SK-N-SH (cell line): ENCODE measurements at regions not wholly inside any gene's neighbourhood (a gene's known extent, or its start where the extent isn't known, plus 50 kb on each side); places are given as distances from the start of the nearest gene placed in this dataset.

ENCODE experiments used
- CTCF ChIA-PET: fragments of 300-600, 350-600 bp; formaldehyde crosslinking; extraction: SDS; loops from one replicate; lab custom pipeline; 2021; lab: Yijun Ruan, JAX
- POLR2A ChIA-PET: fragments of 350-600 bp; sonication (Branson Sonifier 250); formaldehyde crosslinking; extraction: SDS; loops from one replicate; lab custom pipeline; 2020; ENCODE audit warnings: antibody characterized with exemption, inconsistent platforms; lab: Yijun Ruan, JAX
- DNase-seq: peaks from one replicate; pipeline ENCODE4 v3.0.0; 2012
- H2AFZ ChIP-seq: fragments of 200-600 bp; sonication (generic); 2 replicates; pipeline ENCODE4 v1.8.1; 2016; ENCODE audit warnings: antibody characterized with exemption, mild to moderate bottlenecking, low read depth
- H3F3A ChIP-seq: fragments of 200-600 bp; sonication (generic); replicated peaks from 2 replicates; pipeline ENCODE3; 2016; ENCODE audit warnings: antibody characterized with exemption, mild to moderate bottlenecking; ENCODE audit not compliant: insufficient read depth
- H3K27ac ChIP-seq, 2 experiments: fragments of 200-500 bp in 1 of 2; fragments of 200-600 bp in 1 of 2; sonication (Bioruptor generic) in 1 of 2; sonication (generic), shearing (Covaris generic) in 1 of 2; 2 replicates each; pipeline versions ENCODE4 v1.5.1 to v1.6.1; 2014 to 2016; ENCODE audit warnings: low read depth in 2 of 2, inconsistent platforms in 1 of 2, low read length in 1 of 2, mild to moderate bottlenecking in 1 of 2, mixed read lengths in 1 of 2
- H3K27me3 ChIP-seq: fragments of 200-600 bp; sonication (generic), shearing (Covaris generic); 2 replicates; pipeline ENCODE4 v1.6.1; 2016; ENCODE audit warnings: mixed run types; ENCODE audit not compliant: insufficient read depth
- H3K36me3 ChIP-seq, 2 experiments: fragments of 200-500 bp in 1 of 2; fragments of 200-600 bp in 1 of 2; sonication (Bioruptor generic) in 1 of 2; sonication (generic) in 1 of 2; replicated peaks in 1 of 2; 2 replicates each; pipeline versions ENCODE3 to v1.5.1; 2014 to 2016; ENCODE audit warnings: low read length in 1 of 2, mild to moderate bottlenecking in 1 of 2; ENCODE audit not compliant: insufficient read depth in 2 of 2, control insufficient read depth in 1 of 2
- H3K4me1 ChIP-seq, 2 experiments: fragments of 200-500 bp in 1 of 2; fragments of 200-600 bp in 1 of 2; sonication (Bioruptor generic) in 1 of 2; sonication (generic), shearing (Covaris generic) in 1 of 2; 2 replicates each; pipeline versions ENCODE4 v1.5.1 to v1.6.1; 2014 to 2016; ENCODE audit warnings: low read depth in 1 of 2, low read length in 1 of 2, mixed run types in 1 of 2; ENCODE audit not compliant: insufficient read depth in 2 of 2, control insufficient read depth in 1 of 2
- H3K4me2 ChIP-seq: fragments of 200-600 bp; sonication (generic), shearing (Covaris generic); 2 replicates; pipeline ENCODE4 v1.6.1; 2017; ENCODE audit warnings: mixed run types
- H3K4me3 ChIP-seq, 2 experiments: fragments of 200-500 bp in 1 of 2; fragments of 200-600 bp in 1 of 2; sonication (Bioruptor generic) in 1 of 2; sonication (generic), shearing (Covaris generic) in 1 of 2; 2 replicates each; pipeline versions ENCODE4 v1.5.1 to v1.8.1; 2014 to 2016; ENCODE audit warnings: low read depth in 2 of 2, inconsistent platforms in 1 of 2, low read length in 1 of 2, mild to moderate bottlenecking in 1 of 2, mixed read lengths in 1 of 2, moderate library complexity in 1 of 2
- H3K79me2 ChIP-seq: fragments of 200-600 bp; sonication (generic); 2 replicates; pipeline ENCODE4 v1.8.1; 2017; ENCODE audit warnings: mild to moderate bottlenecking; ENCODE audit not compliant: insufficient read depth
- H3K9ac ChIP-seq: fragments of 200-600 bp; sonication (generic); 2 replicates; pipeline ENCODE4 v1.6.1; 2017; ENCODE audit warnings: mixed run types
- H3K9me2 ChIP-seq: fragments of 200-600 bp; sonication (generic); 2 replicates; pipeline ENCODE4 v1.6.1; 2017; ENCODE audit warnings: mixed run types
- H3K9me3 ChIP-seq: fragments of 200-600 bp; sonication (generic); 2 replicates; pipeline ENCODE4 v1.6.1; 2017; ENCODE audit warnings: mixed run types, mild to moderate bottlenecking, moderate library complexity
- H4K20me1 ChIP-seq: fragments of 200-600 bp; sonication (generic); 2 replicates; pipeline ENCODE4 v1.6.1; 2017; ENCODE audit warnings: mild to moderate bottlenecking, mixed run types; ENCODE audit not compliant: insufficient read depth
- CTCF ChIP-seq: fragments of 200-600 bp; sonication (generic); IDR thresholded peaks from 2 replicates; pipeline ENCODE4 v1.6.1; 2017; ENCODE audit warnings: antibody characterized with exemption, mild to moderate bottlenecking, moderate library complexity
- EP300 ChIP-seq, 2 experiments: IDR thresholded peaks; 2 replicates each; pipeline versions ENCODE4 v1.4.0 to v1.6.1; 2012; ENCODE audit warnings: borderline replicate concordance in 1 of 2, low read depth in 1 of 2, low read length in 1 of 2
- GABPA ChIP-seq: IDR thresholded peaks from 2 replicates; pipeline ENCODE4 v1.4.0; 2012; ENCODE audit warnings: low read depth, mild to moderate bottlenecking
- MEF2A ChIP-seq: IDR thresholded peaks from 2 replicates; pipeline ENCODE4 v1.4.0; 2012; ENCODE audit warnings: low read depth, borderline replicate concordance
- NFIC ChIP-seq: IDR thresholded peaks from 2 replicates; pipeline ENCODE4 v1.4.0; 2012; ENCODE audit warnings: borderline replicate concordance
- PBX3 ChIP-seq: IDR thresholded peaks from 2 replicates; pipeline ENCODE4; 2012
- RAD21 ChIP-seq: IDR thresholded peaks from 2 replicates; pipeline ENCODE4 v1.6.1; 2012; ENCODE audit warnings: mild to moderate bottlenecking, low read length
- SIN3A ChIP-seq: IDR thresholded peaks from 2 replicates; pipeline ENCODE4 v1.6.1; 2012; ENCODE audit warnings: low read depth, mild to moderate bottlenecking, low read length, moderate library complexity, borderline replicate concordance
- SMC3 ChIP-seq: IDR thresholded peaks from 2 replicates; pipeline ENCODE4 v1.6.1; 2012; ENCODE audit warnings: low read depth, low read length, improper control_type of control experiment
- TCF12 ChIP-seq: IDR thresholded peaks from 2 replicates; pipeline ENCODE4 v1.4.0; 2012
- USF1 ChIP-seq: IDR thresholded peaks from 2 replicates; pipeline ENCODE4 v1.4.0; 2012; ENCODE audit warnings: low read depth, borderline replicate concordance
- WGBS: methylation state at CpG from one replicate; pipeline ENCODE4 v1.1.6; 2017; ENCODE audit warnings: low lambda C conversion rate; 5-methylcytosine and 5-hydroxymethylcytosine counted together

- no peak overlapping the region for H2AFZ ChIP-seq
These were observed 50.7 kb upstream of the FST start for GRCh38 chr5:53429706-53430105.

GRCh38 chr5:53430618-53431252 lies 49.7 kb upstream of the FST start:
- Histone ChIP-seq H2AFZ (peak overlapping the region; percentile 58), H3K9me3 (no peaks in the 10 kb centered on the region), H3K4me1 (peaks cover 0 to 29% of the 10 kb centered on the region in 2 experiments; a peak in 3 of 4 replicates), H4K20me1 (no peaks in the 10 kb centered on the region), H3K9ac (no peak overlapping the region; the same call in 1 of the 2 replicates), H3K9me2 (no peaks in the 10 kb centered on the region), H3K4me3 (no peak overlapping the region), H3K27me3 (no peaks in the 10 kb centered on the region), H3K36me3 (no peaks in the 10 kb centered on the region), H3K79me2 (no peaks in the 10 kb centered on the region), H3K27ac (peak overlapping the region in 1 of 2 experiments; percentile 65; a peak in 2 of 4 replicates), H3K4me2 (no peak overlapping the region), H3F3A (peaks cover 25% of the 10 kb centered on the region)
- ChIA-PET CTCF (interaction anchor here (0.7 to 1.6 kb wide), 2 partner anchors 10 to 1782 kb away, joined by 3 to 5 read pairs; no protein-coding TSS in a partner anchor), POLR2A (no interaction called here)
- DNase-seq = no peak
- WGBS = 55% methylated on average over 5 of the region's 5 CpGs
- TF ChIP-seq SIN3A (no peak), RAD21 (peak; percentile 59), NFIC (0 out of 2 replicates have a peak, but pooled peaks have one; percentile 6), TCF12 (peak; percentile 13; the same call in 1 of the 2 replicates), SMC3 (peak; percentile 57), PBX3 (no peak), CTCF (peak; percentile 76), EP300 (IDR thresholded peaks at IDR 0.05; ENCODE audit: borderline replicate concordance in 1 of 2, low read depth in 1 of 2, low read length in 1 of 2) (no peak)

More at GRCh38 chr5:53429706-53430105, 50.7 kb upstream of the FST start:
- Histone ChIP-seq H3K4me2 (no peak overlapping the region), H3K79me2 (no peaks in the 10 kb centered on the region), H3K9me2 (no peaks in the 10 kb centered on the region), H4K20me1 (no peaks in the 10 kb centered on the region), H3F3A (peaks cover 35% of the 10 kb centered on the region), H3K9me3 (no peaks in the 10 kb centered on the region), H3K4me3 (no peak overlapping the region), H3K27ac (peak overlapping the region in 1 of 2 experiments; percentile 65; a peak in 2 of 4 replicates), H3K27me3 (no peaks in the 10 kb centered on the region), H3K9ac (no peak overlapping the region), H3K36me3 (no peaks in the 10 kb centered on the region), H3K4me1 (peaks cover 6 to 40% of the 10 kb centered on the region in 2 experiments)
- TF ChIP-seq GABPA (no peak), EP300 (IDR thresholded peaks at IDR 0.05; ENCODE audit: borderline replicate concordance in 1 of 2, low read depth in 1 of 2, low read length in 1 of 2) (peak in 1 of 2 experiments; percentile 21; a peak in 1 of 4 replicates), USF1 (no peak), PBX3 (no peak), MEF2A (no peak)
- CTCF ChIA-PET = interaction anchor here (1.6 kb wide), 1 partner anchor 9 kb away, joined by 5 read pairs; no protein-coding TSS in a partner anchor
- 81% methylated on average over 5 of the region's 5 CpGs for WGBS
- DNase-seq = no peak
- POLR2A ChIA-PET = no interaction called here
